Mucosa of descending colon (tissue), 3 donors: ENCODE measurements at regions not wholly inside any gene's neighbourhood (a gene's known extent, or its start where the extent isn't known, plus 50 kb on each side); places are given as distances from the start of the nearest gene placed in this dataset.

Experiments
- ATAC-seq: fragments of 200-7000 bp; cut with Tn5 transposase; one replicate; pipeline ENCODE4 v1.9.1; 2020; ENCODE audit warnings: mild to moderate bottlenecking, moderate library complexity
- DNase-seq, 3 donors: peaks; one replicate each; pipeline ENCODE4 v3.0.0-alpha.2; 2020
- H3K36me3 ChIP-seq: fragments of 200-600 bp; one replicate; pipeline ENCODE4 v1.8.0; 2021; ENCODE audit warnings: low read depth, mild to moderate bottlenecking
- H3K4me1 ChIP-seq: fragments of 200-600 bp; one replicate; pipeline ENCODE4 v1.8.0; 2021; ENCODE audit warnings: low read depth, mild to moderate bottlenecking
- H3K4me3 ChIP-seq: fragments of 200-600 bp; one replicate; pipeline ENCODE4 v1.8.0; 2021; ENCODE audit warnings: mild to moderate bottlenecking
- H3K9me3 ChIP-seq: fragments of 200-600 bp; one replicate; pipeline ENCODE4 v1.8.0; 2021; ENCODE audit warnings: mild to moderate bottlenecking
- intact Hi-C, 2 donors: fragments of 100-400 bp; cut with DNase I in 1 of 2; cut with micrococcal nuclease in 1 of 2; formaldehyde crosslinking; loops; one replicate each; pipeline versions ENCODE4 v1.11.0 to v1.11.1; 2022; cut with DNase I, micrococcal nuclease
- TF ChIP-seq, protein P1 (sequence below): fragments of 200-600 bp; IDR thresholded peaks from one replicate; pipeline ENCODE4 v1.8.0; 2022; ENCODE audit warnings: antibody characterized with exemption, mild to moderate bottlenecking
- donor health status: DM: no; HTN: no; CAD: no; lungs with moderate emphysema.
- donor health status: DM: no; HTN: no; CAD: no.
- donor health status: DM: no; HTN: yes; CAD: no.

DNA sequence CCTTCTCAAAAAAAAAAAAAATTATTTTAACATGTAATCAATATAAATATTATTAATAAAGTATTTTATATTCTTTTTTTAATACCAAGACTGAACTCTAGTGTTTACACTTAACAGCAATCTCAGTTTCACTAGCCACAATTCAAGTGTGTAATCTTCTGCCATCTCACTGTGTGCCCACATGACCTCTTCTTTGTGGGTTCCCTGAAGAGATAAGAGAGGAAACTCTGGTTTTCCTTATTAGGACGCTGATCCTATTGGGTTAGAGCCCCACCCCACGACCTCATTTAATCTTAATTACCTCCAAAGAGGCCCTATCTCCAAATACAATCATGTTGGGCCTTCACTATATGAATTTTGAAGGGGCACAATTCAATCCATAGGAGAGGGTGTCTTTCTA lies 177.6 kb downstream of the STK31 start:
- no peak for DNase-seq
- intact Hi-C loops = no loop called here
- H3K4me3 ChIP-seq = no peak overlapping the region
- no peaks in the 10 kb centered on the region for H3K4me1 ChIP-seq
- TF ChIP-seq, protein P1, sequence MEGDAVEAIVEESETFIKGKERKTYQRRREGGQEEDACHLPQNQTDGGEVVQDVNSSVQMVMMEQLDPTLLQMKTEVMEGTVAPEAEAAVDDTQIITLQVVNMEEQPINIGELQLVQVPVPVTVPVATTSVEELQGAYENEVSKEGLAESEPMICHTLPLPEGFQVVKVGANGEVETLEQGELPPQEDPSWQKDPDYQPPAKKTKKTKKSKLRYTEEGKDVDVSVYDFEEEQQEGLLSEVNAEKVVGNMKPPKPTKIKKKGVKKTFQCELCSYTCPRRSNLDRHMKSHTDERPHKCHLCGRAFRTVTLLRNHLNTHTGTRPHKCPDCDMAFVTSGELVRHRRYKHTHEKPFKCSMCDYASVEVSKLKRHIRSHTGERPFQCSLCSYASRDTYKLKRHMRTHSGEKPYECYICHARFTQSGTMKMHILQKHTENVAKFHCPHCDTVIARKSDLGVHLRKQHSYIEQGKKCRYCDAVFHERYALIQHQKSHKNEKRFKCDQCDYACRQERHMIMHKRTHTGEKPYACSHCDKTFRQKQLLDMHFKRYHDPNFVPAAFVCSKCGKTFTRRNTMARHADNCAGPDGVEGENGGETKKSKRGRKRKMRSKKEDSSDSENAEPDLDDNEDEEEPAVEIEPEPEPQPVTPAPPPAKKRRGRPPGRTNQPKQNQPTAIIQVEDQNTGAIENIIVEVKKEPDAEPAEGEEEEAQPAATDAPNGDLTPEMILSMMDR = no peak
- H3K36me3 ChIP-seq = no peaks in the 10 kb centered on the region
- ATAC-seq = no peak
- no peaks in the 10 kb centered on the region for H3K9me3 ChIP-seq

DNA sequence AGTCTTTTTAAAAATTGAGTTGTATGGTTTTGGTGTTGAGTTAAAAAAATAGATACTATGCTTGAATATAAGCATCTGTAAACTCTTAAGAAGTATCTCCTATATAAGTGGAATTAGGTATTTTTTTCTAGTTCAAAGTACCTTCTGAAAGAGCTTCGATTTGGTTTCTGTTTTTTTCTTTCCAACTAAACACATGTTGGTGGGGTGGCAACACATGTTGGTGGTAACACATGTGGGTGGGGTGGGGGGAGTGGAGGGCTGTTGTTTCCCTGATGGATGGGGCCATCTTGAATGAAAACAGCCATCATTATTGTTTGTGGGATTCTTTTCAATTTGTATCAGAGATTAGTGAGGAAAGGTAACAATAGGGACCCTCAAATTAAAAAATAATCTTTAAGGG lies 178.9 kb downstream of the STK31 start:
- Histone ChIP-seq H3K4me1 (no peaks in the 10 kb centered on the region), H3K9me3 (no peaks in the 10 kb centered on the region), H3K4me3 (no peak overlapping the region), H3K36me3 (no peaks in the 10 kb centered on the region)
- intact Hi-C loops = no loop called here
- DNase-seq (no peak), ATAC-seq (no peak)
- TF ChIP-seq, protein P1 = no peak

DNA sequence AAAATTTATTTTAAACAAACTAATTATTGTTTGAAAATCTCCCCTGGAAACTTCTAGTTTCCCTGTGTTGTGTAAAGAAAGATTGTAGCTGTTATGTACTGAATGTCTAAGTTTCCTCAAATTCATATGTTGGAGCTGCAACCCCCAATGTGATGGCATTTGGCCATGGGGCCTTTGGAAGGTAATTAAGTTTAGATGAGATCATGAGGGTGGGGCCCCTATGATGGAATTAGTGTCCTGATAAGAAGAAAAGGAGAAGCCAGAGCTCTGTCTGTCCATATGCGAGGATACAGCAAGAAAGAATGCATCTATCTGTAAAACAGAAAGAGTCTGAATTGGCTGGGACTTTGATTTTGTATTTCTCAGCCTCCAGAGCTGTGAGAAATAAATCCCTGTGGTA lies 179.5 kb downstream of the STK31 start:
- TF ChIP-seq, protein P1 = no peak
- Histone ChIP-seq H3K36me3 (no peaks in the 10 kb centered on the region), H3K4me1 (no peaks in the 10 kb centered on the region), H3K4me3 (no peak overlapping the region), H3K9me3 (no peaks in the 10 kb centered on the region)
- DNase-seq (no peak), ATAC-seq (no peak)
- intact Hi-C loops = no loop called here

DNA sequence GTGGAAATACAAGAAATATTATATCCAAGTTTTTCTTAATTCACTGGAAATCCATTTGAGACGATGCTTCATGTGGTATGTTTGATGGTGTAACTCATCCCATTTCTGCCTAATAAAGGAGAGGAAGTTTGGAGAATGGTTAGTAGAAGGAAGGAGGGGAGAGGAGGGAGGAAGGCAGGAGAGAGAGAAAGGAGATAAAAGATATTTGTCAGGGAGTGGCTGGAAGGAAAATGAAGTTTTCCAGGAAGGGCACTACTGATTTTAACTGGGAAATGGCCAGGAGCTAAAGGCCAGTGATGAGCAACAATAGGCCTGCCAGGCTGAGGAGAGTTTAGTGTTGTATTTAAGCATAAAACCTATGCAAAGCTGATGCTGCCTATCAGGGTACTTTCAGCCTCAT lies 182.0 kb downstream of the STK31 start:
- DNase-seq = no peak

DNA sequence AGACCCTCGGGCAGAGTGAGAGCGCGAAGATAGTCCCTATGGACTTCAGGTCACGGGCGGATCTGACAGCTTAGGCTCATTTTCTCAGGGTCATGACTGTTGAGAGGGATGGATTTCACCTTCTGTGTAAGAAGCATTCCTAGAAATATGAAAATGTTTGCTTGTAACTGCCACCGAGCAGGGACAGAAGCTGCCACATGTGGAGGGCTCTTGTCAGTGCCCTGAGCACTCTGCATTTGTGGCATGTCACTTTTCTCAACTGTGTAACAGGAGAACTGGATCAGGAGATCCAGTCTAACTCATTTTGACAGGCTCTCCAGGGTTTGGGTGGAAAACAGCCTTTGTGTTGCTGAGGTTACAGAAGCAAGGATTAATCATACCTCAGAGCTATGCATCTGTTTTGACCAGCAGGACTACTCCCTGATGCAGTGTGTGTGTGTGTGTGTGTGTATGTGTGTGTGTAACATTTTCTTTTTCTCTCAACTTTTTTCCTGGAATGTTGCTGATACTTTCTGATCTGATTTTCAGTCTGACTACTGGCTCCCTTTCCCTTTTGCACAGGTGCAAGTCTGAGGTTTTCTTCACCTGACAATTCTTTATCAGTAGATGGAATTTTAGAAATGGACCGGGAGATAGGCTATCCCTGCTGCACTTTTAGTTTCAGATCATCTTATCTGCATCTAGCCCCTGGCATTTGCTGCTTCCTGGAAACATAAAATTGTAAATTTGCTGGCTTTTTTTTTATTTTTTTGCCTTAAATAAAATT lies 183.3 kb downstream of the STK31 start:
- DNase-seq (no peak), ATAC-seq (no peak)
- intact Hi-C loops = no loop called here
- Histone ChIP-seq H3K9me3 (no peaks in the 10 kb centered on the region), H3K4me3 (no peak overlapping the region), H3K4me1 (no peaks in the 10 kb centered on the region), H3K36me3 (no peaks in the 10 kb centered on the region)
- TF ChIP-seq, protein P1 = no peak

More for the DNA sequence above, 182.0 kb downstream of the STK31 start:
- Histone ChIP-seq H3K4me1 (no peaks in the 10 kb centered on the region), H3K4me3 (no peak overlapping the region), H3K9me3 (no peaks in the 10 kb centered on the region), H3K36me3 (no peaks in the 10 kb centered on the region)
- intact Hi-C loops = no loop called here
- ATAC-seq = no peak
- TF ChIP-seq, protein P1 = no peak
